ENCODE measurements at regions not wholly inside any gene's neighbourhood (a gene's known extent, or its start where the extent isn't known, plus 50 kb on each side); places are given as distances from the start of the nearest gene placed in this dataset.
A peak's percentile ranks its signal among the peaks of the same experiment; 100 is the strongest.
"Not testable (repeated sequence)": the region's sequence is repeated elsewhere in the genome, so short reads cannot be mapped to it uniquely, and the experiment has no call there.

DNA sequence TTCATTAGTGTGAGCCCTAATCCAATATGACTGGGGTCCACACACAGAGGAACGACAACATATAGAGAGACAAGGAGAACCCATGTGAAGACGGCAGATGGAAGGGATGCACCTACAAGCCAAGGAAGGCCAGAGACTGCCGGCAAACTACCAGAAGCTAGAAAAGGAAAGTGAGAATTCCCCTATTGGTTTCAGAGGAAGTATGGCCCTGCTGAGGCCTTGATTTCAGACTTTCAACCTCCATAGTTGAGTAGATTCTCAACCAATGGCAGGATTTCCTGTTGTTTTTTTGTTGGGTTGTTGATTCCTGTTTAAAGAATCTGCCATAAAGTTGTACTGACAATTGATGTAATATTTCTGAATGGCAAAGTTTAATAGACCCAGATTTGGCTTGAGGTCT lies 241.5 kb downstream of the SATB2 start:
- DNase-seq, result no peak

DNA sequence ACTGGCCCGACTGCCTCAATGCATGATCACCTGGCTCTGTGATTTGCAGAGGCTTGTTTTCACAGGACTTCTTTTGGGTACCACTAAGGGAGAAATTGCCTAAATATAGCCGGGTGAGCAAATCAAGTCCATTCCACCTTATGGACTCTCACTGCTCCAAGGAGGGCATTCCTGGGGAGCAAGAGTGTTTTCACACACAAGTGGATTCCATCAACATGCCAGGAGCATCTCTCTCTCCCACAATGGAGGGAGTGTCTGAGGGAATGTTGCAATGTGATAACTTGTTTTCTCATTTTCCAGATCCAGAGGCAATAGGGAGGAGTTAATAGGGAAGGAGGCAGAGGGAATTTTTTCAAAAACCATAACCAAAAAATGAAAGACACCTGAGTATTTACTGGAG lies 250.7 kb downstream of the SATB2 start:
- no peak for DNase-seq

DNA sequence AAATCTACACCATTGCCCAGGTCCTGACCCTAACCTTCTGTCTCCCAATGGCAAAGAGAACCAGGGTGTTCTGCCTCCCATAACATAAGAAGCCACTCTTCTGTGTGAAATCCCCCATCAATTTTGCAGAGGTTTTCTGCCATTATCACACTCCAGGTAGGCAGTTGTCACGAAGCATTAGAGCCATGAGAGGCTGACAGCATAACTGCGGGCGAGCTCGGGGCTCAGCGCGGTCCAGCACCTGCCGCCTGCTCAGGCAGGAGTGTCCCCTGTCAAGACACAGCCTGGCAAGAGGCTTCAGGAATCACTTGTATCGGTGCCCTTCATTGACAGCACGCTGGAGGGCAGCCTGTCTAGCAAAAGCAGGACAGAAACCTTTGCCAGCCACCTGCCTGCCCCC lies 251.2 kb downstream of the SATB2 start:
- no peak for DNase-seq

- DNase-seq, result no peak
Measured at GRCh38 chr2:199202964-199203363, 254.8 kb downstream of the SATB2 start.

- DNase-seq, result no peak
Measured at GRCh38 chr2:199201539-199201938, 256.2 kb downstream of the SATB2 start.

DNA sequence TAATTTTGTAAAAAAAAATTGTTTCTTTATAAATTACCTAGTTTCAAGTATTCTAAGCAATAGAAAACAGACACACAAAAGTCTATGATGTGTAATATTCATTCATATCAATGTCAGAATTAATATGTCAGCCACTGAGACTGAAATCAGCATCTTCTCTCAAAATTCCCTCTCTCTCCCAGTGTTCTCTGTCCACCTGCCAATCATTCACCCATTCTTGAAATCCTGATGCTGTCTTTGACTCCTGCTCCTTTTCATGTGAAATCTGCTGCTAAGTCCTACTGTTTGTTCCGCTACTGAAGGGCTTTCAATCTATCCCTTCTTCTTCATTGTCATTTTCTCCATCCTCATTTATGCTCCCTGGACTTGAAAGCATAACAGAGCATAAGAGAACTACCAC lies 257.9 kb downstream of the SATB2 start:
- DNase-seq, result no peak

DNA sequence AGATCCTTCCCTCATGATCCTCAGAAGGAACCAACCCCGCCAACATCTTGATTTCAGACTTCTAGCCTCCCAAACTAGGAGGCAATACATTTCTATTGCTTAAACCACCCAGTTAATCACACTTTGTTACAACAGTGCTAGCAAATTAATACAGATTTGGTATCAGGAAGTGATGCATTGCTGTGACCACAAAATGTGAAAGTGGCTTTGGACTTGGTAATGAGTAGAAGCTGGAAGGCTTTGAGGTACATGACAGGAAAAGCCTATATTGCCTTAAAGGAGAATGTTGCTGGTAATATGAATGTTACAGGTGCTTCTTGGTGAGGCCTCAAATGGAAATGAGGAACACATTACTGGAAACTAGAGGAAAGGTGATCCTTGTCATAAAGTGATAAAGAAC lies 260.3 kb downstream of the SATB2 start:
- no peak for DNase-seq

GRCh38 chr2:199196686-199197085 lies 261.1 kb downstream of the SATB2 start:
- no peak for DNase-seq

DNA sequence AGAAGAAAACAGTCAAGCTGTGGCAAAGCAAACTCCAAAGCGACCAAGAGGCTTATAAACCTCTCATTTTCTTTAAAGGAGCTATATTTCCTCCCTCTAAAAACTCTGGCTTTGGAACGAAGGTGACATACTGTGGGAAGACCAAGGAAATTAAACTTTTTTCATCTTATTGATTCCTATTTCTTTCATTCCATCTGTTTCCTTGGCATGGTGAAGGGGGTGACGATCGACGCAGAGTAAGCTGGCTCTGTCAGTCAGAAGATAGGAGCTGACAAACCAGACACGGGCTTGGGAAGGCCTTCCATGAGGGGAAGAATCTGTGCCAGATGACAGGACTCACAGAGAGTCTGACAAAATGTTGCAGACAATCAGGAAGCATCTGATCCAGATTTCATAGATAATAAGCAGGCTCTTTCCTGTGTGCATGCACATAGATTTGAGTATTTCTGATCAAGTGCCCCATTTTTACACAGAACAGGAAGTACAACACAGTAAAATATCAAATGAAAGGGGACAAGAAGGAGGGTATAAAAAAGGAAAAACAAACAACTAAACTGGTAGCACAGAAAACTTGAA lies 261.7 kb downstream of the SATB2 start:
- no peak for DNase-seq

- DNase-seq, result no peak
Measured at GRCh38 chr2:199191461-199191860, 266.3 kb downstream of the SATB2 start.

DNA sequence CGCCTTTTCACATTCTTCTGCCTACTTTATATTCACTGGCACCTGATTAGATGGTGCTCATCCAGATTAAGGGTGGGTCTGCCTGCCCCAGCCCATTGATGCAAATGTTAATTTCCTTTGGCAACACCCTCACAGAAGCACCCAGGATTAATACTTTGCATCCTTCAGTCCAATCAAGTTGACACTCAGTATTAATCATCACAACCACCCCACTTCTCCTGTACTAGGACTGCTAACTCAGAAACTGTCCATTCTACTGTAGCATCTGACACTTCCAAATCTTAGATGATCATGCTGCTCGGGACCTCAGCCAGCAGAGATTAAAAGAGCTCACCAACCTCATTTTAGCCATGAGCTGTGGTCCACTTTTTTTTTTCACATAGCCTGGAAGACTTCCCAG lies 268.5 kb downstream of the SATB2 start:
- no peak for DNase-seq

DNA sequence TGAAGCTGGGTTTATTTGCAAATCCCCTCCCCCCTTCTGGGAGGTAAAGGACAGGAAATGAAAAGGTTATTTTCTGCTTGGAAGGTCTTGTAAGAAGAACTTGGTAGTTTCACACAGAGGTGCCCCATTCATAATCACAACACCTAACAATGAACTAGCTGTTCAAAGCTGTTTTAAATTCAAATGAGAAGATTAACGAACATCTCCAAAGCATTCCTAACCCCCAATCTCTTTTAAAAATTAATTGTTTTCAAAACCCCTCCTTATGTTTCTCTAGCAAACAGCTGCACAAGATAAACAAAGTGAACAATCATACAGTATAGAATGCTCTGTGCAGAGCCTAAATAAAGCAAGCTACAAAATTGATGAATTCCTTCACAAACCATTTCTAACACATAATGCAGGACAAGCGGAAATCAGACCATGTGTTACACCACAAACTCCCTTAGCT lies 271.4 kb downstream of the SATB2 start:
- no peak for DNase-seq

DNA sequence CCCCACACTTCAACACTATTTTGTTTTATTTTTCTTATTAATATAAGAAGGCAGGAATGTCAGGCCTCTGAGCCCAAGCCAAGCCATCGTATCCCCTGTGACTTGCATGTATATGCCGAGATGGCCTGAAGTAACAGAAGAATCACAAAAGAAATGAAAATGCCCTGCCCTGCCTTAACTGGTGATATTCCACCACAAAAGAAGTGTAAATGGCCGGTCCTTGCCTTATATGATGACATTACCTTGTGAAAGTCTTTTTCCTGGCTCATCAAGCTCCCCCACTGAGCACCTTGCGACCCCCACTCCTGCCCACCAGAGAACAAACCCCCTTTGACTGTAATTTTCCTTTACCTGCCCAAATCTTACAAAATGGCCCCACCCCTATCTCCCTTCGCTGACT lies 272.6 kb downstream of the SATB2 start:
- DNase-seq, result not testable (repeated sequence)

GRCh38 chr2:199163613-199164458 lies 293.9 kb downstream of the SATB2 start:
- DNase-seq, result no peak

DNA sequence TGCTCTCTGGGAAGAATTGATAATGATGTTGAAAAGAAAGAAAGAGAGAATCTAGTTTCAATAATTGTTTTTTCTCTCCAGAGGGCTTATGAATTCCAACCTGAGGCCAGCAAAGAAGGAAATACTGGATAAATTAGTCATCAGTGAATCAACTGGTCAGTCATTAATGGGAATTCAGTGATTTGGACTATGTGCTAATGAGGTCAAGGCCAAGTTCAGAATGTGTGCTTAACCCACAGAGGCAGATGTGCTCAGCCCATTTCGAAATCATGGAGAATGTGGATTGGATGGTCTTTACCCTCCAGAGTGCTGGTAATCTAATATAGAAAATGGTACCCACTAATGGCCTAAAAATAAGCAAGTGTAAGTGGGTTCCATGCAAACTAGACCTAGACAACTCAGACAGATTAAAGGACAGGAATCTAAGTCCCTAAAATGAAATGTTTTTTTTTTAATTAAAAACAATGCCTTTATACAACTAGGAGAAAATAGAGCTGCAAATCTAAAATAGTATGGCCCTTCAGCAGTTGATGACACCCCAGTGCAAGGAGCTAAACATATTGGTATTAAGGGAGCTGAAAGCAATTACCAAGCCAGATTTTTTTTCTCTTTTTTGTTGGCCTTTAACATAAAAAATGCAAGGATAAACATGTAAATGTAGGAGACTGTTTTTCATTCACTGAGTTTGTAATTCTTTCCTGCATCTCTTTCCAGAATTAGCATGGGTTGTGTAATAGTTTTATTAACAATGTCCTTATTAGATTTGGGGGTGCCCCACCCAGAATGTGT lies 296.9 kb downstream of the SATB2 start:
- peak; percentile 5 for DNase-seq

DNA sequence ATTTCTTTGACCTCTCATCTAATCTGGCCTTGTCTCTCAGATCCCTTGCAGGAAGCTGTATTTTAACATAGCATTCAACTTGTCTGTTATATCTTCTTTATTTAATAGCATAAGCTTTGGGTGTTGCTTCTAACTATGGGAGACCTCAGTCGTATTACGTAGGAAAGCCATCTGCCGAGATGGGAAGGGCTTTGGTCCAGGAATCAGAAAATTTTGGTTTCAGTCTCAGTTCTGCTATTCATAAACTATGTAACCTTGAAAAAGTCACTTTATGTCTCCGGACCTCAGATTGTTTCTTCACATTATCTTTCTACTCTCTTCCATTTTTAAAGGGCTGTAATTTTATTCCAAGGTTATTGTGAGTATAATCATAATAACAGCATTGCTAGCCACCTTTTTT lies 297.7 kb downstream of the SATB2 start:
- no peak for DNase-seq

GRCh38 chr2:199148076-199148845 lies 309.5 kb downstream of the SATB2 start:
- DNase-seq, result no peak

DNA sequence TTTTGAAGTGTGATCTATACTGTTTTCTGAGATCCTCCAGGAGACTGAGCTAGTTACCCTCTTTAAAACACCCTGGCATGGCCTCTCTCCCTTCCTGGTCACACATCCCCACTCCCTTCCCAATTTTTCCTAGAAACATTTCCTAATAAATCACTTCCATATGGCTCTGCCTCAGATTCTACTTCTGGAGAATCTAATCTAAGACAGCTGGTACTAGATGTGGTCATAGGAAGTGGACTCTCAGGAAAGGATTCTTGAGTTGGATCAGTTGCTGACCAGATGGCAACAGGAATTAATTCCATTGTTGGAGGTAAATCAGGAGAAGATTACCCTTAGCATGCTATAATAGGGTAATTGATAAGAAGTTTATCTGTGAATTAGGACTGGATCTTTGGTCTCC lies 310.5 kb downstream of the SATB2 start:
- DNase-seq, result no peak

DNA sequence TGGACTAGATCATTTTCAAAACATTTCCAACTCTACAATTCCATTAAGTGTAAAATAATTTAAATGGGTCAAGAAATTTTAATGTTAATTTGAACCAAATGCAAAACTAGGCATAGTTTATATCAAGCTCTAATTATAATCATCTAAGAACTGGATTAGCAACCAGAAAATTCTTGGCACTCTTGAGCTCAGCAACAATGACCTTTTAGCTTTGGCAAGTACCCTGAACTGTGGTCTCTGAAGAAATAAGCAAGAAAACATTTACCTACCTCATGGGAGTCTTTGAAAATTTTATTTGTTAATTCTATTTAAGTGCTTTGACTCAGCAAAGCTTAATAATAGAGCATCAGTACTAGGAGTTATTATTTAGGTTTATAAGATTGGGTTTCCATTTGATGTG lies 313.2 kb downstream of the SATB2 start:
- DNase-seq, result no peak

DNA sequence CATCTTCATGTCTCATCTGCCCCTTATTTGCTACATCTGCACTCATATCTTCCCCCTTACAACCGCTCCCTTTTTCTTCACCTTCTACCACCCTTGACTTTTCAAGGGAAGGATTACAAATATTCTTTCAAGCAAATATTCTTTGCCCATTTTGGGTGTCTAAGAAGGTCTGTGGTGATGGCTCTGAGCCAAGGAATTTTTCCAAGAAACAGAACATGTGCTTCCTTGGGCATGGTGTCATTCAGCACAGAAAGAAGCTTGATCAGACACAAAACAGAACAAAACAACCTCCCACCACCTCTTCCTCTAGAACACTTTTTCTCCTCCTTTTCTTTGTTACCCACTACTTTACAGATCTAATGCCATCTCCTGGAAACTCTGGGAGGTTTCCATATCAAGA lies 313.7 kb downstream of the SATB2 start:
- no peak for DNase-seq

- peak; percentile 63 for DNase-seq
Measured at GRCh38 chr2:199136681-199137080, 321.1 kb downstream of the SATB2 start.

DNA sequence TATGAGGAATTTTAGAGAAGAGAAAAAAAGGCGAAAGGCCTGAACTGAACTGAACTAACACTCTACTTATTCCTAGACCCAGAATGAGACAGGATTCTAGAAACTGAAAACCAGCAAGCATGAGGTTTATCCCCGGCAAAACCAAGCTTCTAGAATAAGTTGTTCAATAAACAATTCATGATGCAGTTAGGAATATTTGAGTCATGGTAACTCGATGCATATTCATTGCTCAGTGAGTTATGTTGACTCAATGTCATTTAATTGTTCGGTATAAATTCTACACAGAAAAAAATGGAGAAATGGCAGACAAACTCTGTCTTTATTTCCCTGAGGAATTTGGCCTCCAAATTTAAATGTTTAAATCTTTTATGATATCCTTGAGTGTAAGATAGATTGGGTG lies 321.5 kb downstream of the SATB2 start:
- DNase-seq, result no peak

- no peak for DNase-seq
Measured at GRCh38 chr2:199131876-199132275, 325.9 kb downstream of the SATB2 start.

Measured in T1000 (cell line).